VCaP (cell line): ENCODE measurements at regions not wholly inside any gene's neighbourhood (a gene's known extent, or its start where the extent isn't known, plus 50 kb on each side); places are given as distances from the start of the nearest gene placed in this dataset.

Experiments
- H3K27ac ChIP-seq: fragments of 450-650 bp; 2 replicates; pipeline ENCODE4 v1.5.1; 2017
- TF ChIP-seq, protein P1 (sequence below): fragments of 450-650 bp; conservative IDR thresholded peaks from 2 replicates; pipeline ENCODE4 v1.5.1; 2017; ENCODE audit warnings: mild to moderate bottlenecking, moderate library complexity

DNA sequence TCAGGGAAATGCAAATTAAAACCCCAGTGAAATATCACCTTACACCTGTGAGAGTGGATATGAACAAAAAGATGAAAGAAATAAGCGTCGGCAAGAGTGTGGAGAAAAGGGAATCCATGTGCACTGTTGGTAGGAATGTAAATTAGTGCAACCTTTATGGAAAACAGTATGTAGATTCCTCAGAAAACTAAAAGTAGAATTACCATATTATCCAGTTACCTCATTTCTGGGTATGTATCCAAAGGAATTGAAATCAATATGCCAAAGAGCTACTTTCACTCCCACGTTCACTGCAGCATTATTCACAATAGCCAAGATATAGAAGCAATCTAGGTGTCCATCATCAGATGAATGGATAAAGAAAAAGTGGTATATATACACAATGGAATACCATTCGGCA lies 246.0 kb upstream of the ARHGAP20 start:
- H3K27ac ChIP-seq = no peak overlapping the region
- TF ChIP-seq, protein P1, sequence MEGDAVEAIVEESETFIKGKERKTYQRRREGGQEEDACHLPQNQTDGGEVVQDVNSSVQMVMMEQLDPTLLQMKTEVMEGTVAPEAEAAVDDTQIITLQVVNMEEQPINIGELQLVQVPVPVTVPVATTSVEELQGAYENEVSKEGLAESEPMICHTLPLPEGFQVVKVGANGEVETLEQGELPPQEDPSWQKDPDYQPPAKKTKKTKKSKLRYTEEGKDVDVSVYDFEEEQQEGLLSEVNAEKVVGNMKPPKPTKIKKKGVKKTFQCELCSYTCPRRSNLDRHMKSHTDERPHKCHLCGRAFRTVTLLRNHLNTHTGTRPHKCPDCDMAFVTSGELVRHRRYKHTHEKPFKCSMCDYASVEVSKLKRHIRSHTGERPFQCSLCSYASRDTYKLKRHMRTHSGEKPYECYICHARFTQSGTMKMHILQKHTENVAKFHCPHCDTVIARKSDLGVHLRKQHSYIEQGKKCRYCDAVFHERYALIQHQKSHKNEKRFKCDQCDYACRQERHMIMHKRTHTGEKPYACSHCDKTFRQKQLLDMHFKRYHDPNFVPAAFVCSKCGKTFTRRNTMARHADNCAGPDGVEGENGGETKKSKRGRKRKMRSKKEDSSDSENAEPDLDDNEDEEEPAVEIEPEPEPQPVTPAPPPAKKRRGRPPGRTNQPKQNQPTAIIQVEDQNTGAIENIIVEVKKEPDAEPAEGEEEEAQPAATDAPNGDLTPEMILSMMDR = no peak

DNA sequence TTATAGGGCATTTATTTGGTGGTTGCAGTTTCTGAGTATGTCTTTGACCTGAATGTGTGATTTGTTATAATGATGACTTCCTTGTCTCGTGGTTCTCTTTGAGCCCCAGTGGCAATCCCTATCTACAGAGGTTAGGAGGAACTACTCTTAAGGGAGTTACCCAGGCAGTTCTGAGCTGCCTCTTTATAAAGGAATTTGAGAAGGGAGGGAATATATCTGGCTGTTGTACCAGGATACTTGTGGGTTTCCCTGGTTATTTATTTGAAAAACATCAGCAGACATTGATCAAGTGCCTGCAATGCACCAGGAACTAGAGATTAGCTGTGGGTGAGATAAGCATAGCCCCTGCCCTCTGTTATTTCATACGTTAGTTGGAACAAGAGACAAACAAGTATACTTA lies 243.5 kb upstream of the ARHGAP20 start:
- TF ChIP-seq, protein P1 = no peak
- H3K27ac ChIP-seq = no peak overlapping the region

DNA sequence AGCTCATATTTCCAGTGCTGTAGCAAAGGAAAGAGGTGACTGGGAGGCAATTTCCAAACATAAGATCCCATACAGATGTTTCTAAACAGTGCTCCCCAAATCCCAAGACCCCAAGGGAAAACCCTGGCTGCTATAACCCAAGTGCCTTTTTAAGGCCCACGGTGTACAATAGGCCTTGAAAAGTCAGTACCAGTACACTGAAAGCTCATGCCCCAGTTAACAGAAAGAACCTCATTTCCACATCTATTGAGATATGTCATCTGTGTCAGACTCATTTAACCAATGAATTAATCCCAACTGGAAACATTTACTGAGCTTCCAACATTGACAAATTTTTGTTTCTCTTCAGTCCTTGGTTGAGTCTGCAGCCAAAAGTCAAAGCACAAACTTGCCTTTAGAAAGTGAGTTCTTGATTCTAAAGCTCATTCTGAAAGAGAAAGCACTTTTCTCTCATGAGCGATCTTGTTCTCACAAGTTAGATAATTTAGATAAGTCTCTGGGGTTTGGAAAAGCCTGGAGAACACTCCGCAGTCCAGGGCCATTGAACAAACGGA lies 239.8 kb upstream of the ARHGAP20 start:
- TF ChIP-seq, protein P1 = no peak

DNA sequence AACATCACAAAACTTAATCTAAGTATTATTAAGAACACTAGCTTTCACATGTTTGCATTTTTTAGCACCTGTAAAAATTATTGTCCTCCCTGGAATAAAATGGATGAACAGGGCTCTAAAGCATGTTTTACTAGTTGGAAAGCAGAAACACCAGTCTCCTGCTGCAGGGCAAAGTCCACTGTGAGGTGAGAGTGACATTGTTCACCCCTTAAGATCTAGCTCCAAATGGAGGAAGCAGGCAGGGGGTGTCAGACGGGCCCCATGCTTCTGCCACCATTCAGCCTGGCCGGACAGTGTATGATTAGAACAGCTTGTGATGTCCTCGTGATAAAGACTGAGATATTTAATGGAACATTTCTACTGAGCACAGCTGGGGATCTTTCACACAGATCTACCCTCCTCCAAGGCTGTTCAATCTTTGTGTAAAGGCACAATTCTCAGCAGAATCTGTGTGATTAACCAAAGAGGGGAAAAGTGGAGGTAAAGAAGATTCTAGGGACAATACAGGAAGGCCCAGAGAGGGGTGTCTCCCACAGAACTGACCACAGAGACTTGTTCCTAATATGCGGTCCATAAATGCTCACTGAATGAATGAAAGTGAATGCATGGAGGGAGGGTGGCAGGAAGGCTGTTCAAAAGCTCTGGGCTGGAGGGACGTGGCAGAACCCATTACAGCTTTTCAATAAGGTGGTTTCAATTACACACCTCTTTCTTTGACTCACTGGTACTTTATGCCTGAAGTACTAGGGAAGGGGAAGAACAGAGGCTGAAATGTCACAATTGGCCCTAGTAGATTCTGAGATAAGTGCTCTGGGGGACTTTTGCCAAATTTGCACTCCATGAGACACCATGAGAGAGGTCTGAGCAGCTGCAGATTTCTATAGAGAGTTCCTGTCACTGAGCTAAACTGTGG lies 239.1 kb upstream of the ARHGAP20 start:
- no peak overlapping the region for H3K27ac ChIP-seq
- TF ChIP-seq, protein P1 = no peak

More for the DNA sequence above, 239.8 kb upstream of the ARHGAP20 start:
- no peak overlapping the region for H3K27ac ChIP-seq

DNA sequence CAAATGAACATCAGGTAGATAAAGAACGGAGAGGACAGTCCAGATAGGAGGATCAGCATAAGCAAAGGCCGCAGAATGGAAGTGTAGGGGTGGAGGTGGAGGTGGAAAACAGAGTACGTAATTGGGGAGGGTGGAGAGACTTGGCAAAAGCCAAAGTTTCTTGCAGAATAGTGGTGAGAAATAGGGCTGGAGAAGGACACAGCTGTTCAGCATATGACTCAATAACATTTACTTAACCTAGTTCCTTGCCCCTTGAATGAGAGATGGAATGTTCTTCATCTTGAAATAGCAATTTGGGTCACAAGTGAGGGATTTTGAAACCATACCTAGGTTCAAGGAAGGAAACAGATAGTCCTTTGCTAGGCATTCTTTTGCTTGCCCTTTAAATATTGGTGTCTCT lies 235.9 kb upstream of the ARHGAP20 start:
- no peak overlapping the region for H3K27ac ChIP-seq
- TF ChIP-seq, protein P1 = no peak

DNA sequence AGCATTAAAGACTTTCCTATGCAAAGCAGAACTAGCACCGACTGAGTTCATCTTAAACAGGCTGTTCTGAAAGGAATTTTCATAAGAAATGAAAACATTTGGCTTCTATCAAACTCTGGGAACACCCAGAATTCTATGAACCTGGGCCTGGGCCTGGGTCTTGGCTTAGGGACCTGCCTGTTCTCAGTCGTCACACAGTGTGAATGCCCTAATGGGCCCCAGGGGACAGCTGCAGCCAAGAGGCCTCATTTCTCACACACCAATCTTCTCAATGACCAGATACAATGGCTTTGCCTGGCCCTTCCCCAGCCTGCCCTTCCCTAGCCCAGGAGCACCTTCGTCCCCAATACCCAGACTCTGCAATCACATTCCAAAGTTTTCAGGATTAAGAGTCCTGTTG lies 234.9 kb upstream of the ARHGAP20 start:
- TF ChIP-seq, protein P1 = no peak
- H3K27ac ChIP-seq = no peak overlapping the region

DNA sequence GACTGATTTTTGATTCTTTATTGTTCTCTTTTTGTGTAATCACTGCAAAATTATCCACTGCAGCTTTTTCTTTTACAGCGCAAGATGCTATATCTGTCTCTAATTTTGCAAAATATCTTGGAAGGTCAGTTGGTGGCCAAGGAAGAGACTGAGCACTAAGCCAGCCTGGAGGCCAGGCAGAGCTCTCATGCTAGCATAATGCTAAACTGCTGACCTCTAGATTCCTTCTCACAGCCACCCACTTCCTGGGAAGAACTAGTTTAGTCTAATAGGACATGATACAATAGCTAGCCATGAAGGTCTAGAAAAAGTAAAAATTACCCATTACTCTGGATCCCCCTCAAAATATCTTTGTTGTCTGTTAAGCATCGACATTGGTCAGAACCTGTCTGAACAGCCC lies 227.2 kb upstream of the ARHGAP20 start:
- TF ChIP-seq, protein P1 = no peak
- H3K27ac ChIP-seq = no peak overlapping the region
